H9 (cell line): ENCODE measurements at regions not wholly inside any gene's neighbourhood (a gene's known extent, or its start where the extent isn't known, plus 50 kb on each side); places are given as distances from the start of the nearest gene placed in this dataset.

ENCODE experiments used
- DNase-seq: peaks from one replicate; pipeline ENCODE4 v3.0.0-alpha.2; 2017
- H2AFZ ChIP-seq: one replicate; pipeline ENCODE4 v1.6.1; 2013; ENCODE audit warnings: mild to moderate bottlenecking, low read length, control low read depth, moderate library complexity
- H2AK5ac ChIP-seq: 2 replicates; pipeline ENCODE4 v1.6.1; 2013; ENCODE audit warnings: low read length, control low read depth, mixed read lengths; ENCODE audit not compliant: insufficient read length
- H2BK120ac ChIP-seq: one replicate; pipeline ENCODE4 v1.6.1; 2013; ENCODE audit warnings: low read depth, mild to moderate bottlenecking, low read length, control low read depth, inconsistent platforms; ENCODE audit not compliant: poor library complexity, severe bottlenecking
- H2BK12ac ChIP-seq: 2 replicates; pipeline ENCODE4 v1.6.1; 2013; ENCODE audit warnings: low read length, control low read depth, mixed read lengths, low read depth; ENCODE audit not compliant: insufficient read length
- H2BK15ac ChIP-seq: 2 replicates; pipeline ENCODE4 v1.6.1; 2013; ENCODE audit warnings: low read depth, low read length, control low read depth
- H2BK20ac ChIP-seq: one replicate; pipeline ENCODE4 v1.6.1; 2013; ENCODE audit warnings: low read depth, mild to moderate bottlenecking, low read length, control low read depth, inconsistent platforms; ENCODE audit not compliant: poor library complexity, severe bottlenecking
- H2BK5ac ChIP-seq: 2 replicates; pipeline ENCODE4 v1.6.1; 2013; ENCODE audit warnings: low read length, control low read depth, mixed read lengths; ENCODE audit not compliant: insufficient read length
- H3K14ac ChIP-seq: 2 replicates; pipeline ENCODE4 v1.6.1; 2013; ENCODE audit warnings: low read length, control low read depth; ENCODE audit not compliant: insufficient read depth
- H3K18ac ChIP-seq: 2 replicates; pipeline ENCODE4 v1.6.1; 2013; ENCODE audit warnings: low read depth, mild to moderate bottlenecking, mixed read lengths, low read length, control low read depth; ENCODE audit not compliant: insufficient read length
- H3K23ac ChIP-seq: 2 replicates; pipeline ENCODE4 v1.6.1; 2013; ENCODE audit warnings: low read length, control low read depth, mixed read lengths, low read depth; ENCODE audit not compliant: insufficient read length
- H3K23me2 ChIP-seq: 2 replicates; pipeline ENCODE4 v1.6.1; 2013; ENCODE audit warnings: low read depth, mild to moderate bottlenecking, mixed read lengths, low read length, control low read depth; ENCODE audit not compliant: insufficient read length, poor library complexity, severe bottlenecking
- H3K27ac ChIP-seq: 2 replicates; pipeline ENCODE4 v1.5.1; 2013; ENCODE audit warnings: low read length, control low read depth, mixed read lengths, low read depth; ENCODE audit not compliant: insufficient read length
- H3K27me3 ChIP-seq: 2 replicates; pipeline ENCODE4 v1.6.1; 2013; ENCODE audit warnings: low read length, control low read depth, inconsistent platforms; ENCODE audit not compliant: insufficient read depth
- H3K4ac ChIP-seq: 2 replicates; pipeline ENCODE4 v1.6.1; 2013; ENCODE audit warnings: low read depth, mild to moderate bottlenecking, control low read depth, inconsistent platforms, low read length, moderate library complexity
- H3K4me1 ChIP-seq: 2 replicates; pipeline ENCODE4 v1.6.1; 2013; ENCODE audit warnings: low read length, control low read depth, inconsistent platforms; ENCODE audit not compliant: insufficient read depth
- H3K4me2 ChIP-seq: 2 replicates; pipeline ENCODE4 v1.6.1; 2013; ENCODE audit warnings: low read length, control low read depth, mixed read lengths; ENCODE audit not compliant: insufficient read length, insufficient read depth
- H3K56ac ChIP-seq: 2 replicates; pipeline ENCODE4 v1.6.1; 2013; ENCODE audit warnings: low read depth, mild to moderate bottlenecking, mixed read lengths, low read length, control low read depth; ENCODE audit not compliant: insufficient read length
- H3K79me1 ChIP-seq: 2 replicates; pipeline ENCODE4 v1.6.1; 2013; ENCODE audit warnings: low read depth, mild to moderate bottlenecking, moderate library complexity, low read length, control low read depth, inconsistent platforms; ENCODE audit not compliant: insufficient read depth, poor library complexity, severe bottlenecking
- H3K79me2 ChIP-seq: 2 replicates; pipeline ENCODE4 v1.6.1; 2013; ENCODE audit warnings: low read length, control low read depth, inconsistent platforms; ENCODE audit not compliant: insufficient read depth
- H3K9ac ChIP-seq: 2 replicates; pipeline ENCODE4 v1.6.1; 2013; ENCODE audit warnings: low read length, control low read depth, mixed read lengths; ENCODE audit not compliant: insufficient read length; ENCODE audit errors: extremely low read depth
- H3K9me3 ChIP-seq: one replicate; pipeline ENCODE4 v1.6.1; 2013; ENCODE audit warnings: low read depth, low read length, inconsistent platforms; ENCODE audit not compliant: control insufficient read depth
- H3T11ph ChIP-seq: one replicate; pipeline ENCODE4 v1.6.1; 2013; ENCODE audit warnings: mild to moderate bottlenecking, low read length, control low read depth, inconsistent platforms
- H4K20me1 ChIP-seq: one replicate; pipeline ENCODE4 v1.6.1; 2013; ENCODE audit not compliant: control insufficient read depth, insufficient read length, insufficient read depth
- H4K5ac ChIP-seq: 2 replicates; pipeline ENCODE4 v1.6.1; 2013; ENCODE audit warnings: low read depth, mild to moderate bottlenecking, mixed read lengths, low read length, control low read depth; ENCODE audit not compliant: insufficient read length
- H4K8ac ChIP-seq: replicated peaks from 2 replicates; pipeline ENCODE4 v1.6.1; 2013; ENCODE audit warnings: low read length, control low read depth, mixed read lengths, low read depth; ENCODE audit not compliant: insufficient read length
- H4K91ac ChIP-seq: 2 replicates; pipeline ENCODE4 v1.6.1; 2013; ENCODE audit warnings: low read depth, mild to moderate bottlenecking, moderate library complexity, mixed read lengths, low read length, control low read depth; ENCODE audit not compliant: insufficient read length
- H3K27ac Mint-ChIP-seq, 3 experiments: 2 replicates in 2 of 3; 3 replicates in 1 of 3; pipeline ENCODE4 v1.8.0; 2020 to 2021; ENCODE audit warnings: mixed read lengths in 3 of 3, mild to moderate bottlenecking in 1 of 3, moderate library complexity in 1 of 3
- H3K27me3 Mint-ChIP-seq: 2 replicates; pipeline ENCODE4 v1.8.0; 2021; ENCODE audit warnings: low read depth, mild to moderate bottlenecking, moderate library complexity, mixed read lengths
- H3K36me3 Mint-ChIP-seq, 3 experiments: 2 replicates in 2 of 3; 3 replicates in 1 of 3; pipeline ENCODE4 v1.8.0; 2020 to 2021; ENCODE audit warnings: low read depth in 3 of 3, mixed read lengths in 3 of 3; ENCODE audit not compliant: insufficient read depth in 1 of 3
- H3K4me1 Mint-ChIP-seq, 2 experiments: 2 replicates each; pipeline ENCODE4 v1.8.0; 2020; ENCODE audit warnings: mixed read lengths in 2 of 2
- H3K4me3 Mint-ChIP-seq, 2 experiments: 2 replicates in 1 of 2; 3 replicates in 1 of 2; pipeline ENCODE4 v1.8.0; 2020 to 2021; ENCODE audit warnings: mild to moderate bottlenecking in 2 of 2, mixed read lengths in 2 of 2, moderate library complexity in 1 of 2
- H3K9me3 Mint-ChIP-seq, 2 experiments: 2 replicates in 1 of 2; 3 replicates in 1 of 2; pipeline ENCODE4 v1.8.0; 2020; ENCODE audit warnings: mild to moderate bottlenecking in 2 of 2, mixed read lengths in 2 of 2, moderate library complexity in 1 of 2
- WGBS: extraction: QIAGEN DNeasy Blood & Tissue Kit; methylation state at CpG from one replicate; pipeline ENCODE4 v1.1.7; 2013; ENCODE audit warnings: missing lambda C conversion rate, low lambda C conversion rate, mixed read lengths; ENCODE audit not compliant: insufficient read length; ENCODE audit errors: extremely low coverage; 5-methylcytosine and 5-hydroxymethylcytosine counted together
- TF ChIP-seq, protein P1 (sequence below): fragments of 200-600 bp; sonication (generic); conservative IDR thresholded peaks from 3 replicates; pipeline ENCODE4 v1.8.0; 2021; ENCODE audit warnings: antibody characterized with exemption, mild to moderate bottlenecking

DNA sequence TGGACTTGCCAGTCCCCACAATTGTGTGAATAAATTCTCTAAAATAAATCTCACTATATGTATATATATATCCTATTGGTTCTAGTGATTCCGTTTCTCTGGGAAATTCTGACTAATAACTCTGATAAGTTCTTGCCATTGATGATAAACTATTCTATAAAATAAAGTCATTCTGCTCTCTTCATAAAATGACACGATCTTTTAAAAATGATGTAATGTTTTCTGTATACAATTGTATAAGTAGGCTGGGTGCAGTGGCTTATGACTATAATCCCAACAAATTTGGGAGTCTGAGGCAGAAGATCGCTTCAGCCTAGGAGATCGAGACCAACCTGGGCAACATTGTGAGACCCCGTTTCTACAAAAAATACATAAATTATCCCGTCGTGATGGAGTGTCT is 541.0 kb upstream of the ADGRL4 start:
- Histone ChIP-seq H2BK15ac (no peak overlapping the region), H3K9me3 (no peaks in the 10 kb centered on the region), H3K56ac (no peak overlapping the region), H2BK120ac (no peak overlapping the region), H3K27ac (no peak overlapping the region), H4K5ac (no peak overlapping the region), H3K9ac (no peak overlapping the region), H3T11ph (no peak overlapping the region), H3K27me3 (no peaks in the 10 kb centered on the region), H2AK5ac (no peak overlapping the region), H2BK12ac (no peak overlapping the region), H4K20me1 (no peaks in the 10 kb centered on the region), H2BK20ac (no peak overlapping the region), H3K79me1 (no peaks in the 10 kb centered on the region), H3K4me2 (no peak overlapping the region), H4K91ac (no peak overlapping the region), H3K79me2 (no peaks in the 10 kb centered on the region), H2AFZ (no peak overlapping the region), H3K4me1 (no peaks in the 10 kb centered on the region), H3K18ac (no peak overlapping the region), H3K14ac (no peak overlapping the region), H3K23ac (no peak overlapping the region), H3K4ac (no peak overlapping the region), H3K23me2 (no peaks in the 10 kb centered on the region), H4K8ac (no peak overlapping the region), H2BK5ac (no peak overlapping the region)
- no peak for DNase-seq
- no peak overlapping the region for H3K4me3 Mint-ChIP-seq
- no peaks in the 10 kb centered on the region for H3K9me3 Mint-ChIP-seq
- no peaks in the 10 kb centered on the region for H3K27me3 Mint-ChIP-seq
- no peak overlapping the region for H3K27ac Mint-ChIP-seq
- no peaks in the 10 kb centered on the region for H3K4me1 Mint-ChIP-seq
- no peaks in the 10 kb centered on the region for H3K36me3 Mint-ChIP-seq
- no CpG with 5 or more reads among the region's 7 CpGs for WGBS
- TF ChIP-seq, protein P1, sequence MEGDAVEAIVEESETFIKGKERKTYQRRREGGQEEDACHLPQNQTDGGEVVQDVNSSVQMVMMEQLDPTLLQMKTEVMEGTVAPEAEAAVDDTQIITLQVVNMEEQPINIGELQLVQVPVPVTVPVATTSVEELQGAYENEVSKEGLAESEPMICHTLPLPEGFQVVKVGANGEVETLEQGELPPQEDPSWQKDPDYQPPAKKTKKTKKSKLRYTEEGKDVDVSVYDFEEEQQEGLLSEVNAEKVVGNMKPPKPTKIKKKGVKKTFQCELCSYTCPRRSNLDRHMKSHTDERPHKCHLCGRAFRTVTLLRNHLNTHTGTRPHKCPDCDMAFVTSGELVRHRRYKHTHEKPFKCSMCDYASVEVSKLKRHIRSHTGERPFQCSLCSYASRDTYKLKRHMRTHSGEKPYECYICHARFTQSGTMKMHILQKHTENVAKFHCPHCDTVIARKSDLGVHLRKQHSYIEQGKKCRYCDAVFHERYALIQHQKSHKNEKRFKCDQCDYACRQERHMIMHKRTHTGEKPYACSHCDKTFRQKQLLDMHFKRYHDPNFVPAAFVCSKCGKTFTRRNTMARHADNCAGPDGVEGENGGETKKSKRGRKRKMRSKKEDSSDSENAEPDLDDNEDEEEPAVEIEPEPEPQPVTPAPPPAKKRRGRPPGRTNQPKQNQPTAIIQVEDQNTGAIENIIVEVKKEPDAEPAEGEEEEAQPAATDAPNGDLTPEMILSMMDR = no peak
